VCaP (cell line): ENCODE measurements at regions not wholly inside any gene's neighbourhood (a gene's known extent, or its start where the extent isn't known, plus 50 kb on each side); places are given as distances from the start of the nearest gene placed in this dataset.

Experiments
- H3K27ac ChIP-seq: fragments of 450-650 bp; 2 replicates; pipeline ENCODE4 v1.5.1; 2017
- CTCF ChIP-seq: fragments of 450-650 bp; conservative IDR thresholded peaks from 2 replicates; pipeline ENCODE4 v1.5.1; 2017; ENCODE audit warnings: mild to moderate bottlenecking, moderate library complexity

GRCh38 chr3:110457508-110457907 is 614.1 kb upstream of the NECTIN3 start:
- TF ChIP-seq CTCF, result no peak
- no peak overlapping the region for H3K27ac ChIP-seq

- TF ChIP-seq CTCF, result no peak
- no peak overlapping the region for H3K27ac ChIP-seq
Measured at GRCh38 chr3:110459021-110459420, 612.6 kb upstream of the NECTIN3 start.

- TF ChIP-seq CTCF, result no peak
- no peak overlapping the region for H3K27ac ChIP-seq
Measured at GRCh38 chr3:110470310-110470709, 601.3 kb upstream of the NECTIN3 start.

DNA sequence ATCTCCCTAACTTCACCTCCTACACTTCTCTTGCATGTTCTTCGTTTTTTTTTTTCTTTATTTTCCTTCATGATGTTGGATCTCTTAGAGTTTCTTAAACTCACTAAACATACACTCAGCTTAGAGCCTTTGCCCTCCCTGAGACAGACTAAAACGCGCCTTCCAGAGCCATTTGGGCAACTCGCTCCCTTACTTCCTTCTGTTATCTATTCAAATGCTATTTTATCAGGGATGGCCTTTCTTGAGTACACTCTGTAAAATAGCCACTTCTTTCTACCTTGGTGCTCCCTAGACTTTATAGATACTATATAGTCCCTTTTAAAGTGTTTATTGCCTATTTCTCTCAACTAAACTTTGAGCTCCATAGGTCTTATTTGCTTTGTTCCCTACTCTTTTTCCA is 598.2 kb upstream of the NECTIN3 start:
- no peak for TF ChIP-seq CTCF
- H3K27ac ChIP-seq, result no peak overlapping the region

- H3K27ac ChIP-seq, result no peak overlapping the region
- no peak for TF ChIP-seq CTCF
Measured at GRCh38 chr3:110474397-110474796, 597.2 kb upstream of the NECTIN3 start.

GRCh38 chr3:110478377-110479054 is 593.1 kb upstream of the NECTIN3 start:
- no peak overlapping the region for H3K27ac ChIP-seq
- TF ChIP-seq CTCF, result no peak

DNA sequence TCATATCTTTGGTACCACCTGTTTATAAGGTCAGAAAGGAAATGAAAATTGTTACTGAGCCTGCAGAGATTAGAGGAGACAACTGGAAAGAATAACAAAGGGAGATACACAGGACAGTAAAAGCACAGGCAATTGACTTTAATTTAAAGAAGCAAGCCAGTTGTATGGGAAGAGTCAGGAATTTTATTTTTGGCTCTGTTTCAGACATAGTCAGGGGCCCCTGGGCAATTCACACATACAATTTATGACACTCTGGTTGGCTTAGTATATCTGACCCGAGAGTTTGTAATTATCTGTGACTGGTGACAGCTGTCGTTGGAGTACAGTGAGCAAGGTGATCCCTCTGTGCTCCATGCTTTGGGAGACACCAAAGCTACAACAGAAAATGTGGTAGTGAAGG is 591.9 kb upstream of the NECTIN3 start:
- no peak overlapping the region for H3K27ac ChIP-seq
- TF ChIP-seq CTCF, result no peak

DNA sequence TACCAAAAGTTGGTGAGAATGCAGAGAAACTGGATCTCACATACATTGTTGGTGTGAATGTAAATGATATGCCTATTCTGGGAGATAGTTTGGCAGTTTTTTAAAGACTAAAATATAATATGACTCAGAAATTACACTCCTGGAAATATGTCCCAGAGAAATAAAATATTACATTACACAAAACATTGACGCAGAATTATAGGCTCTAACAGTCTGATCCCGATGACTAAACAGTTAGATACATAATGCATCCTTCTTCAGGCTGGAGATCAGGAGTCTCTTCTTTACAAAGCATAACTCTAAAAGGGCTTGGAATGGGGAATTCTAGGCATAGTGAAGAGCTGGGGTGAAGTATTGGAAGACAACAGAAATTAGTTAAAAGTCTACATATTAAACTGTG is 586.2 kb upstream of the NECTIN3 start:
- TF ChIP-seq CTCF, result no peak
- H3K27ac ChIP-seq, result no peak overlapping the region
